Caco-2 (cell line): ENCODE measurements at regions not wholly inside any gene's neighbourhood (a gene's known extent, or its start where the extent isn't known, plus 50 kb on each side); places are given as distances from the start of the nearest gene placed in this dataset.

Experiments
- BruUV-seq: library from RNA; stranded (reverse); fragments of 400-500 nt; replicated peaks from 2 replicates; lab custom pipeline; 2021; lab: Mats Ljungman, UMichigan
- CTCF ChIA-PET: fragments of 300-600 bp; sonication (Branson Sonifier 250); formaldehyde crosslinking; loops from one replicate; lab custom pipeline; 2022; ENCODE audit warnings: antibody characterized with exemption; lab: Charles Lee
- POLR2A ChIA-PET: fragments of 300-600 bp; sonication (Branson Sonifier 250); formaldehyde crosslinking; loops from one replicate; lab custom pipeline; 2022; ENCODE audit warnings: antibody characterized with exemption; lab: Charles Lee
- DNase-seq, 2 experiments: peaks; one replicate each; pipeline versions ENCODE4 v3.0.0 to v3.0.0-alpha.2; 2020 to 2022
- H3K27me3 ChIP-seq: replicated peaks from 2 replicates; pipeline ENCODE4 v1.6.0; 2011; ENCODE audit warnings: low read length; ENCODE audit not compliant: control insufficient read depth, insufficient read depth
- H3K36me3 ChIP-seq: 2 replicates; pipeline ENCODE4 v1.5.1; 2011; ENCODE audit warnings: low read length; ENCODE audit not compliant: control insufficient read depth, insufficient read depth
- H3K4me1 ChIP-seq: fragments of 250-450 bp; sonication (Bioruptor Pico); 2 replicates; pipeline ENCODE4 v1.5.1; 2020; ENCODE audit warnings: mild to moderate bottlenecking
- H3K4me3 ChIP-seq: 2 replicates; pipeline ENCODE4 v1.5.1; 2011; ENCODE audit warnings: low read depth, mild to moderate bottlenecking, control low read depth, low read length
- H3K9me3 ChIP-seq: fragments of 250-450 bp; sonication (Bioruptor Pico); 2 replicates; pipeline ENCODE4 v1.5.1; 2020; ENCODE audit warnings: mild to moderate bottlenecking, moderate library complexity
- H3K27ac Mint-ChIP-seq: one replicate; pipeline ENCODE4 v1.8.0; 2022; ENCODE audit warnings: mixed read lengths; ENCODE audit not compliant: unreplicated experiment
- H3K27me3 Mint-ChIP-seq: one replicate; pipeline ENCODE4 v1.8.0; 2022; ENCODE audit warnings: mixed read lengths; ENCODE audit not compliant: insufficient read depth, unreplicated experiment
- H3K36me3 Mint-ChIP-seq: one replicate; pipeline ENCODE4 v1.8.0; 2022; ENCODE audit warnings: mild to moderate bottlenecking, mixed read lengths; ENCODE audit not compliant: insufficient read depth, unreplicated experiment
- H3K4me1 Mint-ChIP-seq: one replicate; pipeline ENCODE4 v1.8.0; 2022; ENCODE audit warnings: low read depth, mixed read lengths; ENCODE audit not compliant: unreplicated experiment
- H3K4me3 Mint-ChIP-seq: one replicate; pipeline ENCODE4 v1.8.0; 2022; ENCODE audit warnings: mild to moderate bottlenecking, moderate library complexity, mixed read lengths; ENCODE audit not compliant: unreplicated experiment
- H3K9me3 Mint-ChIP-seq: one replicate; pipeline ENCODE4 v1.8.0; 2022; ENCODE audit warnings: mixed read lengths; ENCODE audit not compliant: unreplicated experiment
- CTCF ChIP-seq, 2 experiments: fragments of 200-600 bp in 1 of 2; IDR thresholded peaks; 1 replicate in 1 of 2; 2 replicates in 1 of 2; pipeline versions ENCODE4 v1.5.1 to v1.8.0; 2011 to 2022; ENCODE audit warnings: antibody characterized with exemption in 1 of 2, control low read depth in 1 of 2, inconsistent platforms in 1 of 2, low read depth in 1 of 2, low read length in 1 of 2, mild to moderate bottlenecking in 1 of 2, moderate library complexity in 1 of 2; ENCODE audit not compliant: insufficient read depth in 1 of 2, severe bottlenecking in 1 of 2, unreplicated experiment in 1 of 2
- intact Hi-C: fragments of 100-400 bp; cut with micrococcal nuclease; formaldehyde crosslinking; loops from one replicate; pipeline ENCODE4 v1.10.0; 2022; ENCODE audit not compliant: unreplicated experiment

GRCh38 chr11:33455867-33456463 is 198.8 kb downstream of the HIPK3 start:
- ChIA-PET POLR2A (no interaction called here), CTCF (no interaction called here)
- TF ChIP-seq CTCF (IDR thresholded peaks at IDR 0.05; ENCODE audit: insufficient read depth in 1 of 2, low read depth in 1 of 2, low read length in 1 of 2, severe bottlenecking in 1 of 2, unreplicated experiment in 1 of 2), result no peak
- Mint-ChIP-seq H3K4me1 (peaks cover 9% of the 10 kb centered on the region), H3K36me3 (no peaks in the 10 kb centered on the region), H3K9me3 (no peaks in the 10 kb centered on the region), H3K4me3 (no peak overlapping the region), H3K27me3 (peaks cover 10% of the 10 kb centered on the region), H3K27ac (no peak overlapping the region)
- intact Hi-C loops, result no loop called here
- Histone ChIP-seq H3K36me3 (no peaks in the 10 kb centered on the region), H3K9me3 (no peaks in the 10 kb centered on the region), H3K4me1 (no peaks in the 10 kb centered on the region; the same call in 1 of the 2 replicates), H3K4me3 (no peak overlapping the region), H3K27me3 (no peaks in the 10 kb centered on the region)
- DNase-seq, result no peak
- no TSS peak for BruUV-seq

- Mint-ChIP-seq H3K4me1 (peaks cover 18% of the 10 kb centered on the region), H3K27ac (no peak overlapping the region), H3K36me3 (no peaks in the 10 kb centered on the region), H3K27me3 (peaks cover 6% of the 10 kb centered on the region), H3K9me3 (no peaks in the 10 kb centered on the region), H3K4me3 (no peak overlapping the region)
- intact Hi-C loops, result no loop called here
- DNase-seq, result no peak
- H3K27me3 ChIP-seq, result no peaks in the 10 kb centered on the region
- ChIA-PET CTCF (no interaction called here), POLR2A (no interaction called here)
- H3K9me3 ChIP-seq, result no peaks in the 10 kb centered on the region
- TF ChIP-seq CTCF (IDR thresholded peaks at IDR 0.05; ENCODE audit: insufficient read depth in 1 of 2, low read depth in 1 of 2, low read length in 1 of 2, severe bottlenecking in 1 of 2, unreplicated experiment in 1 of 2), result no peak
- H3K36me3 ChIP-seq, result no peaks in the 10 kb centered on the region
- BruUV-seq, result no TSS peak
- H3K4me1 ChIP-seq, result peaks cover 5% of the 10 kb centered on the region; the same call in 1 of the 2 replicates
- no peak overlapping the region for H3K4me3 ChIP-seq
These were observed 197.1 kb downstream of the HIPK3 start for GRCh38 chr11:33454264-33454663.

GRCh38 chr11:33452836-33453624 is 195.8 kb downstream of the HIPK3 start:
- no peak overlapping the region for H3K4me3 Mint-ChIP-seq
- Histone ChIP-seq H3K27me3 (no peaks in the 10 kb centered on the region), H3K36me3 (no peaks in the 10 kb centered on the region), H3K9me3 (no peaks in the 10 kb centered on the region), H3K4me3 (no peak overlapping the region), H3K4me1 (peaks cover 5% of the 10 kb centered on the region; the same call in 1 of the 2 replicates)
- peaks cover 19% of the 10 kb centered on the region for H3K4me1 Mint-ChIP-seq
- TF ChIP-seq CTCF (IDR thresholded peaks at IDR 0.05; ENCODE audit: insufficient read depth in 1 of 2, low read depth in 1 of 2, low read length in 1 of 2, severe bottlenecking in 1 of 2, unreplicated experiment in 1 of 2), result no peak
- no peaks in the 10 kb centered on the region for H3K9me3 Mint-ChIP-seq
- DNase-seq, result no peak
- no peak overlapping the region for H3K27ac Mint-ChIP-seq
- BruUV-seq, result no TSS peak
- H3K36me3 Mint-ChIP-seq, result no peaks in the 10 kb centered on the region
- ChIA-PET POLR2A (no interaction called here), CTCF (no interaction called here)
- intact Hi-C loops, result no loop called here
- H3K27me3 Mint-ChIP-seq, result no peaks in the 10 kb centered on the region
